ENCODE measurements at regions not wholly inside any gene's neighbourhood (a gene's known extent, or its start where the extent isn't known, plus 50 kb on each side); places are given as distances from the start of the nearest gene placed in this dataset.
A peak's percentile ranks its signal among the peaks of the same experiment; 100 is the strongest.

GRCh38 chr7:84820481-84820880 is 366.4 kb downstream of the SEMA3D start:
- no peak overlapping the region for H3K27ac ChIP-seq

DNA sequence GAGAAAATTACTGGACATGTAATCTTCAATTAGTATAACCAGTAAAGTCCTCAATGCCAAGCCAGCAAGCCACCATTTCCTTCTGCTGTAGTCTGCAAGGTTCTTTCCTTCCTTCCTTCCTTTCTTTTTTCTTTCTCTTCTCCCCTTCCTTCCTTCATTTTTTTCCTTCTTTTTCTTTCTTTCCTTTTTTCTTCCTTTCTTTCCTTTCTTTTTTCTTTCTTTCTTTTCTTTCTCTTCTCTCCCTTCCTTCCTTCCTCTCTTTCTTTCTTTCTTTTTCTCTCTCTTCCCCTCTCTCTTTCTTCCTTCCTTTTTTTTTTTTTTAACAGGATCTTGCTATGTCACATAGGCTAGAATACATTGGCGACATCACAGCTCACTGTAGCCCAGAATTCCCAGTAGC is 369.8 kb downstream of the SEMA3D start:
- DNase-seq (ENCODE audit: low spot score): no peak
- H3K4me3 ChIP-seq: no peak overlapping the region
- TF ChIP-seq CTCF (IDR thresholded peaks at IDR 0.05): no peak
- H3K27ac ChIP-seq: no peak overlapping the region

More at GRCh38 chr7:84820481-84820880, 366.4 kb downstream of the SEMA3D start:
- TF ChIP-seq CTCF (IDR thresholded peaks at IDR 0.05): no peak
- no peak for DNase-seq (ENCODE audit: low spot score)
- no peak overlapping the region for H3K4me3 ChIP-seq

GRCh38 chr7:84813376-84813775 is 373.5 kb downstream of the SEMA3D start:
- Histone ChIP-seq H3K27ac (no peak overlapping the region), H3K4me3 (no peak overlapping the region)
- DNase-seq (ENCODE audit: low spot score): no peak
- TF ChIP-seq CTCF (IDR thresholded peaks at IDR 0.05): no peak

GRCh38 chr7:84812021-84812420 is 374.8 kb downstream of the SEMA3D start:
- TF ChIP-seq CTCF (IDR thresholded peaks at IDR 0.05): no peak
- DNase-seq (ENCODE audit: low spot score): no peak
- Histone ChIP-seq H3K27ac (no peak overlapping the region), H3K4me3 (peak overlapping the region; percentile 10)

DNA sequence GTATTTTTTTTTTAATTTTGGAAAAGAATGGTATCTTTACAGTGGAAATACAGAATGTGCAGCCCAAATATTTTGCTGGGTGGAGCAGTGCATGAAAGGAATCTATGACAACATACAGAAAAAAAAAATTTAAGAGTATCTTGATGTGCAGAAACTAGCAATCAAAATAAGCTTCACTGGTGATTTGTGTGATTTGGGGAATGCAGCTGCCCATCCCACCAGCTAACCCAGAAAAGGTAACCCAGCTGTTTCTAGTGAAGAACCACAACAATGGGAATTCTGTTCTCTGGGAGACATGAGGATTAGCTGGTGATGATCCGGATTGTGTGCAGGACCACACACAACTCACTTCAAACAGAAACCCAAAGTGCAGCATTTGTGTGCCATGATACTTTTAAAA is 375.5 kb downstream of the SEMA3D start:
- no peak for TF ChIP-seq CTCF (IDR thresholded peaks at IDR 0.05)
- Histone ChIP-seq H3K4me3 (peak overlapping the region; percentile 10), H3K27ac (no peak overlapping the region)
- DNase-seq (ENCODE audit: low spot score): no peak

- no peak overlapping the region for H3K4me3 ChIP-seq
- no peak for TF ChIP-seq CTCF (IDR thresholded peaks at IDR 0.05)
Measured at GRCh38 chr7:84809877-84810276, 377.0 kb downstream of the SEMA3D start.

GRCh38 chr7:84803979-84804378 is 382.9 kb downstream of the SEMA3D start:
- no peak overlapping the region for H3K27ac ChIP-seq
- H3K4me3 ChIP-seq: no peak overlapping the region
- DNase-seq (ENCODE audit: low spot score): no peak
- TF ChIP-seq CTCF (IDR thresholded peaks at IDR 0.05): no peak

More at GRCh38 chr7:84809877-84810276, 377.0 kb downstream of the SEMA3D start:
- no peak for DNase-seq (ENCODE audit: low spot score)
- H3K27ac ChIP-seq: no peak overlapping the region
